MCF 10A (cell line): ENCODE measurements at regions not wholly inside any gene's neighbourhood (a gene's known extent, or its start where the extent isn't known, plus 50 kb on each side); places are given as distances from the start of the nearest gene placed in this dataset.

Experiments used
- BruUV-seq: library from RNA; stranded (reverse); fragments of 400-500 nt; replicated peaks from 2 replicates; lab custom pipeline; 2021; lab: Mats Ljungman, UMichigan
- CTCF ChIA-PET: fragments of 300-600 bp; sonication (Branson Sonifier 250); formaldehyde crosslinking; extraction: SDS; loops from one replicate; lab custom pipeline; 2021; ENCODE audit warnings: antibody characterized with exemption, inconsistent platforms; lab: Yijun Ruan, JAX
- POLR2A ChIA-PET: fragments of 300-600, 350-650 bp; sonication (Branson Sonifier 250); formaldehyde crosslinking; extraction: SDS; loops from one replicate; lab custom pipeline; 2020; ENCODE audit warnings: antibody characterized with exemption, inconsistent platforms; lab: Yijun Ruan, JAX
- DNase-seq: peaks from one replicate; pipeline ENCODE4 v3.0.0-alpha.2; 2018; ENCODE audit not compliant: unreplicated experiment
- H3K27ac Mint-ChIP-seq: one replicate; pipeline ENCODE4 v1.8.0; 2022; ENCODE audit warnings: mild to moderate bottlenecking, low read depth, mixed read lengths; ENCODE audit not compliant: unreplicated experiment
- H3K27me3 Mint-ChIP-seq: one replicate; pipeline ENCODE4 v1.8.0; 2022; ENCODE audit warnings: mixed read lengths; ENCODE audit not compliant: insufficient read depth, unreplicated experiment
- H3K36me3 Mint-ChIP-seq: one replicate; pipeline ENCODE4 v1.8.0; 2022; ENCODE audit warnings: mild to moderate bottlenecking, moderate library complexity, mixed read lengths; ENCODE audit not compliant: insufficient read depth, unreplicated experiment
- H3K4me1 Mint-ChIP-seq: one replicate; pipeline ENCODE4 v1.8.0; 2022; ENCODE audit warnings: mixed read lengths; ENCODE audit not compliant: insufficient read depth, unreplicated experiment
- H3K4me3 Mint-ChIP-seq: one replicate; pipeline ENCODE4 v1.8.0; 2022; ENCODE audit warnings: mild to moderate bottlenecking, moderate library complexity, mixed read lengths; ENCODE audit not compliant: unreplicated experiment
- H3K9me3 Mint-ChIP-seq: one replicate; pipeline ENCODE4 v1.8.0; 2022; ENCODE audit warnings: mixed read lengths; ENCODE audit not compliant: unreplicated experiment
- intact Hi-C: fragments of 100-400 bp; cut with micrococcal nuclease; formaldehyde crosslinking; loops from 2 replicates; pipeline ENCODE4 v1.14.1; 2022
- TF ChIP-seq, protein P1 (sequence below): fragments of 200-600 bp; IDR thresholded peaks from one replicate; pipeline ENCODE4 v1.8.0; 2022; ENCODE audit warnings: antibody characterized with exemption, mild to moderate bottlenecking; ENCODE audit not compliant: unreplicated experiment

DNA sequence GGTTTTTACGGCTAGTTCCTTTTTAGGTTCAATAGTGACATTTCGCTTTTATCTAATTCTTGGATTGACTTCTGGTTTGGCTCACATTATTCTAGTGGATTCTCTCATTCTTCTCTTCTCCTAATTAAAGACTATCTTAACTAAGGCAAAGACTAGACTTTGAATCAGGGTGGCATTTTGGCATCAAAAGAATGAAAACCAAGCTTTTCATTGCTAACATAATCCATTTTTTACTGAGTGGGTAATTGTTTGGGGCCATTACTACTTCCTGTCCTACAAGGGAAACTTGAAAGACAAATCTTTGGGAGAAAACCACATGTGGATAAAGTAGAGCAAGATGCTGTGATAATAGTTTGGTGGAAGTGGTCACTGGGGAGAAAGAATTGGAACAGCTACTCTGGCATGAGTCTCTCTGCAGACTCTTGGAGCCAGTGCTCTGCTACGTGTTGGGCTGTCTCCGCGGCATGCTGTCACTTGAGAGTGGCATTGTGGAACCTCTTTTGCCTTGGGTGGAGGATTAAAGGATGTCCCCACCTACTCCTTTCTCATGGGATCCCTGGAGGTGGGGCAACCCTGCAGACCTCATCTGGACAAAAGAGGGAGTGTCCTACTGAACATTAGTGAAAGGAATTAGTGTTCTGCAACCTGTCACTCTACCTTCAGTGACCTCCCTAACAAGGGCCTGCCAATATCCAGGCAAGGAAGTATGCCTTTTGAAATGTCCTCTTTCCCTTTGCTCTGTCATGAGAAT, 280.4 kb downstream of the PSAT1 start:
- CTCF ChIA-PET = no interaction called here
- H3K4me3 Mint-ChIP-seq = no peak overlapping the region
- POLR2A ChIA-PET = no interaction called here
- H3K27ac Mint-ChIP-seq = no peak overlapping the region
- no peaks in the 10 kb centered on the region for H3K9me3 Mint-ChIP-seq
- intact Hi-C loops = no loop called here
- H3K4me1 Mint-ChIP-seq = no peaks in the 10 kb centered on the region
- H3K27me3 Mint-ChIP-seq = no peaks in the 10 kb centered on the region
- BruUV-seq = no TSS peak
- H3K36me3 Mint-ChIP-seq = no peaks in the 10 kb centered on the region
- TF ChIP-seq, protein P1, sequence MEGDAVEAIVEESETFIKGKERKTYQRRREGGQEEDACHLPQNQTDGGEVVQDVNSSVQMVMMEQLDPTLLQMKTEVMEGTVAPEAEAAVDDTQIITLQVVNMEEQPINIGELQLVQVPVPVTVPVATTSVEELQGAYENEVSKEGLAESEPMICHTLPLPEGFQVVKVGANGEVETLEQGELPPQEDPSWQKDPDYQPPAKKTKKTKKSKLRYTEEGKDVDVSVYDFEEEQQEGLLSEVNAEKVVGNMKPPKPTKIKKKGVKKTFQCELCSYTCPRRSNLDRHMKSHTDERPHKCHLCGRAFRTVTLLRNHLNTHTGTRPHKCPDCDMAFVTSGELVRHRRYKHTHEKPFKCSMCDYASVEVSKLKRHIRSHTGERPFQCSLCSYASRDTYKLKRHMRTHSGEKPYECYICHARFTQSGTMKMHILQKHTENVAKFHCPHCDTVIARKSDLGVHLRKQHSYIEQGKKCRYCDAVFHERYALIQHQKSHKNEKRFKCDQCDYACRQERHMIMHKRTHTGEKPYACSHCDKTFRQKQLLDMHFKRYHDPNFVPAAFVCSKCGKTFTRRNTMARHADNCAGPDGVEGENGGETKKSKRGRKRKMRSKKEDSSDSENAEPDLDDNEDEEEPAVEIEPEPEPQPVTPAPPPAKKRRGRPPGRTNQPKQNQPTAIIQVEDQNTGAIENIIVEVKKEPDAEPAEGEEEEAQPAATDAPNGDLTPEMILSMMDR = no peak
- DNase-seq = no peak

DNA sequence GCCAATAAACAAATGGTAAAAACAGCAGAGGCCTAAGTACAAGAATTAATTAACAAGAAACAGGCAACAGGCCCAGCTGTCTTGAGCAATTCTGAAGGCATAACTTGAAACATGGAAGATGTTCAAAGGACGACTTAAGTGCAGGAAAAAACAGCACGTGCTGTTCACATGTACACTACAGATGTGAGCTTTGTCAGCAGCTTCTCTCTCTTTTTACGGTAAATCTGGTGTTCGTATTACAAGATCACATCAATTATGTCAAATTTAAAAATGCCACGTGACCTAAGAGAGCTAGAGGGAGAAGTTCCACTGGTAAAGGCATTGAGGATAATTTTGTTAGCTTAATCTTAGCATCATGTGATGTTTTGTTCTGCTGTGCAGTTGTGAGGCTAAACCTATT, 281.1 kb downstream of the PSAT1 start:
- intact Hi-C loops = no loop called here
- no peaks in the 10 kb centered on the region for H3K4me1 Mint-ChIP-seq
- no peaks in the 10 kb centered on the region for H3K27me3 Mint-ChIP-seq
- H3K9me3 Mint-ChIP-seq = no peaks in the 10 kb centered on the region
- H3K36me3 Mint-ChIP-seq = no peaks in the 10 kb centered on the region
- no TSS peak for BruUV-seq
- no peak overlapping the region for H3K4me3 Mint-ChIP-seq
- DNase-seq = no peak
- TF ChIP-seq, protein P1 = no peak
- ChIA-PET CTCF (no interaction called here), POLR2A (no interaction called here)
- no peak overlapping the region for H3K27ac Mint-ChIP-seq

DNA sequence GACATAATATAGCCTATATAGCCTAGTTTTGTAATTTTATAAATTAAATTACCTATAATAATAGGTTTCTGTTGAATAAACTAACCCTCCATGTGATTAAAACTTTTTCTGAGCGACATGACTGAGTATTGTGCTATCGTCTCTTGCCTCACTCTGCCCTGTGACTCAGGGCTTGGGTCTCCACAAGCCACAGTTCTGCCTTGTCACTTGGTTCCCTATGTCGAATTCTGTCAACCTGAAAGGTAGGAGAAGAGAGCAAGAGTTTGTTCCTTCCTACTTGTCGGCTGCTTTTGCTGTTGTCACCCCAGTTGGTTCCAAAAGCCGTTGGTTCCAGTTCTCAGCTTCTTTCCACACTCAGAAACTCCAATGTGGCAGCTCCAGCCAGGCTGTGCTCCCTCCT, 285.9 kb downstream of the PSAT1 start:
- intact Hi-C loops = no loop called here
- Mint-ChIP-seq H3K27me3 (no peaks in the 10 kb centered on the region), H3K36me3 (no peaks in the 10 kb centered on the region), H3K9me3 (no peaks in the 10 kb centered on the region), H3K4me1 (no peaks in the 10 kb centered on the region), H3K4me3 (no peak overlapping the region), H3K27ac (no peak overlapping the region)
- DNase-seq = no peak
- ChIA-PET POLR2A (interaction anchor here (0.7 kb wide), 1 partner anchor 30 kb away, joined by 3 read pairs; no protein-coding TSS in a partner anchor), CTCF (no interaction called here)
- no TSS peak for BruUV-seq
- TF ChIP-seq, protein P1 = no peak

DNA sequence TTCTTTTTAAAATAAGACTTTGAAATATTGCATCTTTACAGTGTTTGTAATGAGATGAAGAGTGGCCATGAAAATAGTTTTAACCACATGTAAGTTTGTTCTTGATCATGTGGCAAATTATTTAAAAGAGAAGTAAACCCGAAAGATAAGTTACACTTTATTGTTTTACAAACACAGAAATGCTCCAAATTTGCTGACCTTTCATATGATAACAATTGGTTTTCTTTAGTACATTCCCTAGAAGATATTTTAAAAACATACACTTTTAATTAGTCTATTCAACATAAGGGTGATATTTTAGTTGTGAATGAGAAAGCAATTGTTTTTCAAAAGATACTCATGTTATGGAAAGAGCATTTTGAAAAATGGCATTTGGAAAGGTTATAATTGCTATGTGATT, 287.7 kb downstream of the PSAT1 start:
- CTCF ChIA-PET = no interaction called here
- H3K4me1 Mint-ChIP-seq = no peaks in the 10 kb centered on the region
- no peak overlapping the region for H3K27ac Mint-ChIP-seq
- H3K4me3 Mint-ChIP-seq = no peak overlapping the region
- H3K36me3 Mint-ChIP-seq = no peaks in the 10 kb centered on the region
- no peak for DNase-seq
- TF ChIP-seq, protein P1 = no peak
- intact Hi-C loops = no loop called here
- BruUV-seq = no TSS peak
- no peaks in the 10 kb centered on the region for H3K9me3 Mint-ChIP-seq
- no peaks in the 10 kb centered on the region for H3K27me3 Mint-ChIP-seq
- POLR2A ChIA-PET = no interaction called here
